CD4-positive, alpha-beta T cell treated with Interleukin-4 for 1 hour (primary cell): ENCODE measurements at regions not wholly inside any gene's neighbourhood (a gene's known extent, or its start where the extent isn't known, plus 50 kb on each side); places are given as distances from the start of the nearest gene placed in this dataset.

Source experiments
- DNase-seq, 2 donors: peaks; one replicate each; pipeline ENCODE4 v3.0.0-alpha.2; 2020 to 2022

- no peak for DNase-seq
Measured at GRCh38 chr2:41618754-41619153, 429.1 kb upstream of the PKDCC start.

GRCh38 chr2:41621095-41621494 is 426.7 kb upstream of the PKDCC start:
- DNase-seq = no peak

- no peak for DNase-seq
Measured at GRCh38 chr2:41621563-41621962, 426.3 kb upstream of the PKDCC start.

GRCh38 chr2:41622301-41622700 is 425.5 kb upstream of the PKDCC start:
- DNase-seq = no peak

- DNase-seq = no peak
Measured at GRCh38 chr2:41626936-41627335, 420.9 kb upstream of the PKDCC start.

- no peak for DNase-seq
Measured at GRCh38 chr2:41634686-41635085, 413.1 kb upstream of the PKDCC start.

- DNase-seq = no peak
Measured at GRCh38 chr2:41644936-41645335, 402.9 kb upstream of the PKDCC start.

GRCh38 chr2:41647468-41648050 is 400.3 kb upstream of the PKDCC start:
- DNase-seq = no peak

GRCh38 chr2:41657226-41657625 is 390.6 kb upstream of the PKDCC start:
- no peak for DNase-seq

- no peak for DNase-seq
Measured at GRCh38 chr2:41659758-41660157, 388.1 kb upstream of the PKDCC start.

- no peak for DNase-seq
Measured at GRCh38 chr2:41662461-41662860, 385.4 kb upstream of the PKDCC start.

GRCh38 chr2:41663056-41663455 is 384.8 kb upstream of the PKDCC start:
- no peak for DNase-seq

GRCh38 chr2:41668529-41668928 is 379.3 kb upstream of the PKDCC start:
- DNase-seq = no peak

- DNase-seq = no peak
Measured at GRCh38 chr2:41678639-41679038, 369.2 kb upstream of the PKDCC start.

GRCh38 chr2:41686156-41686555 is 361.7 kb upstream of the PKDCC start:
- DNase-seq = no peak

- DNase-seq = no peak
Measured at GRCh38 chr2:41691561-41691960, 356.3 kb upstream of the PKDCC start.

- DNase-seq = no peak
Measured at GRCh38 chr2:41694536-41695049, 353.2 kb upstream of the PKDCC start.

GRCh38 chr2:41695198-41696113 is 352.4 kb upstream of the PKDCC start:
- DNase-seq = no peak

- no peak for DNase-seq
Measured at GRCh38 chr2:41697389-41697788, 350.4 kb upstream of the PKDCC start.

GRCh38 chr2:41698678-41699422 is 349.0 kb upstream of the PKDCC start:
- DNase-seq = peak in 1 of 2 donors; percentile 7

- DNase-seq = no peak
Measured at GRCh38 chr2:41701231-41701630, 346.6 kb upstream of the PKDCC start.

GRCh38 chr2:41703123-41703522 is 344.7 kb upstream of the PKDCC start:
- DNase-seq = no peak

GRCh38 chr2:41705634-41706033 is 342.2 kb upstream of the PKDCC start:
- no peak for DNase-seq

- DNase-seq = no peak
Measured at GRCh38 chr2:41706286-41706685, 341.5 kb upstream of the PKDCC start.
